ENCODE measurements at regions not wholly inside any gene's neighbourhood (a gene's known extent, or its start where the extent isn't known, plus 50 kb on each side); places are given as distances from the start of the nearest gene placed in this dataset.

DNA sequence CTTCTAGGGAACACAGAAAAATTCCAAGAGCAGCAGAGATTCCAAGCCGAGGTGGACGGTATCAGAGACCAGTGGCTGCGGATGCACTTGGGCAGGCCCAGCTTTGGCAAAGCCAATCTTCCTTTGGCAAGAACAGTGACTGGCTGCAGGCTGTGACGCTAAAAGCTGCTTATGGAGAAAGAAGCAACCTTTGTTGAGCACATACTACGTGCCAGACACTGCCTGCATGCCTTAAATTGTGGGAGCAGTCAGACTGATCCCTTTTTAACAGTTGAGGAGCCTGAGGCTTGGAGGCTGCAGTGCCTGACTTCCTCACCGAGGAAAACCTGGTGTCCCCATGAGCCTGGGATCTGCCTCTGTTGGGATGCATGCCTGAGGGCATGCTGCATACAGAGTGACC is 69.0 kb upstream of the AMZ2 start:
- peaks cover 2% of the 10 kb centered on the region for H3K9me1 ChIP-seq (ENCODE audit: control insufficient read depth, extremely low read depth, insufficient read depth, low read length)
- DNase-seq (ENCODE audit: low read depth, low spot score) (no peak), FAIRE-seq (no peak)
- no peaks in the 10 kb centered on the region for H3K79me2 ChIP-seq (ENCODE audit: control insufficient read depth, insufficient read depth, low read length)
- no peaks in the 10 kb centered on the region for H3K36me3 ChIP-seq (ENCODE audit: control insufficient read depth in 2 of 2, extremely low read depth in 1 of 2, insufficient read depth in 2 of 2, low read length in 2 of 2)
- no peaks in the 10 kb centered on the region for H3K27me3 ChIP-seq (ENCODE audit: control insufficient read depth, extremely low read depth, insufficient read depth, low read length)
- H3K9me3 ChIP-seq (ENCODE audit: control insufficient read depth, low read depth, low read length) = no peaks in the 10 kb centered on the region
- no peak overlapping the region for H3K4me3 ChIP-seq (ENCODE audit: control insufficient read depth in 2 of 3, extremely low read depth in 1 of 3, insufficient read depth in 2 of 3, low read depth in 1 of 3, low read length in 3 of 3)
- H4K20me1 ChIP-seq (ENCODE audit: control insufficient read depth, extremely low read depth, insufficient read depth, low read length) = no peaks in the 10 kb centered on the region
- H3K9ac ChIP-seq (ENCODE audit: control insufficient read depth, extremely low read depth, insufficient read depth, low read length) = no peak overlapping the region
- H2AFZ ChIP-seq (ENCODE audit: control insufficient read depth, low read length) = no peak overlapping the region
- no peak overlapping the region for H3K27ac ChIP-seq (ENCODE audit: control insufficient read depth, insufficient read depth, low read length)
- TF ChIP-seq EZH2 (IDR thresholded peaks at IDR 0.05; ENCODE audit: low read length) = no peak
- TF ChIP-seq, protein P1, sequence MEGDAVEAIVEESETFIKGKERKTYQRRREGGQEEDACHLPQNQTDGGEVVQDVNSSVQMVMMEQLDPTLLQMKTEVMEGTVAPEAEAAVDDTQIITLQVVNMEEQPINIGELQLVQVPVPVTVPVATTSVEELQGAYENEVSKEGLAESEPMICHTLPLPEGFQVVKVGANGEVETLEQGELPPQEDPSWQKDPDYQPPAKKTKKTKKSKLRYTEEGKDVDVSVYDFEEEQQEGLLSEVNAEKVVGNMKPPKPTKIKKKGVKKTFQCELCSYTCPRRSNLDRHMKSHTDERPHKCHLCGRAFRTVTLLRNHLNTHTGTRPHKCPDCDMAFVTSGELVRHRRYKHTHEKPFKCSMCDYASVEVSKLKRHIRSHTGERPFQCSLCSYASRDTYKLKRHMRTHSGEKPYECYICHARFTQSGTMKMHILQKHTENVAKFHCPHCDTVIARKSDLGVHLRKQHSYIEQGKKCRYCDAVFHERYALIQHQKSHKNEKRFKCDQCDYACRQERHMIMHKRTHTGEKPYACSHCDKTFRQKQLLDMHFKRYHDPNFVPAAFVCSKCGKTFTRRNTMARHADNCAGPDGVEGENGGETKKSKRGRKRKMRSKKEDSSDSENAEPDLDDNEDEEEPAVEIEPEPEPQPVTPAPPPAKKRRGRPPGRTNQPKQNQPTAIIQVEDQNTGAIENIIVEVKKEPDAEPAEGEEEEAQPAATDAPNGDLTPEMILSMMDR (optimal IDR thresholded peaks at IDR 0.05 in 1 of 3, IDR thresholded peaks at IDR 0.05 in 1 of 3, conservative IDR thresholded peaks at IDR 0.05 in 1 of 3; ENCODE audit: extremely low read depth in 1 of 3, insufficient read depth in 2 of 3, low read length in 3 of 3) = no peak
- dilution Hi-C loops (cut with MboI; ENCODE audit: extremely low pct_ligation_motif_present, low sequenced_read_pairs) = no loop called here
- no peak overlapping the region for H3K4me2 ChIP-seq (ENCODE audit: control insufficient read depth, extremely low read depth, insufficient read depth, low read depth, low read length)
- H3K4me1 ChIP-seq (ENCODE audit: control insufficient read depth, extremely low read depth, insufficient read depth, low read length) = peaks cover 13% of the 10 kb centered on the region

DNA sequence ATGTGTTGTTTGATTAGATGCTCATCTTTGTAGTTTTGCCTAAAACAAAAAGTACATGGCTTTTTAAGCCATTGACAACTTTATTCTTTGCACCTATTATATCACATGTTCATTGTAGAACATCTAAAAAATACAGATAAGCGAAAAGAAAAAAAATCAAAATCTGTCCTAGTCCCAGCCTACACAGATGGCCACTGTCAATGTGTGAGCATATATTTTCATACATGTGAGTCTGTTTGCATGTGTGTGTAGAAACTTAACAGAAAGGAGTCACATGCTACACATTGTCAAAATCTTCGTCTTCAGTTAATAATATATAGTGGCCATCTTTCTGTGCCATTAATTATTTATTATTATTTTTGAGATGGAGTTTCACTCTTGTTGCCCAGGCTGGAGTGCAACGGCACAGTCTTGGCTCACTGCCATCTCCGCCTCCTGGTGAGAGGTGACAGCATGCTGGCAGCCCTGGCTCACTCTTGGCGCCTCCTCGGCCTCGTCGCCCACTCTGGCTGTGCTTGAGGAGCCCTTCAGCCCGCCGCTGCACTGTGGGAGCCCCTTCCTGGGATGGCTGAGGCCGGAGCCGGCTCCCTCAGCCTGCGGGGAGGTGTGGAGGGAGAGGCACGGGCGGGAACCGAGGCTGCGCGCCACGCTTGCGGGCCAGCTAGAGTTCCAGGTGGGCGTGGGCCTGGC is 68.5 kb upstream of the AMZ2 start:
- Histone ChIP-seq H3K4me2 (ENCODE audit: control insufficient read depth, extremely low read depth, insufficient read depth, low read depth, low read length) (no peak overlapping the region), H3K4me1 (ENCODE audit: control insufficient read depth, extremely low read depth, insufficient read depth, low read length) (peaks cover 19% of the 10 kb centered on the region), H3K9ac (ENCODE audit: control insufficient read depth, extremely low read depth, insufficient read depth, low read length) (no peak overlapping the region), H3K9me3 (ENCODE audit: control insufficient read depth, low read depth, low read length) (no peaks in the 10 kb centered on the region), H2AFZ (ENCODE audit: control insufficient read depth, low read length) (no peak overlapping the region), H3K27me3 (ENCODE audit: control insufficient read depth, extremely low read depth, insufficient read depth, low read length) (no peaks in the 10 kb centered on the region), H3K79me2 (ENCODE audit: control insufficient read depth, insufficient read depth, low read length) (no peaks in the 10 kb centered on the region), H4K20me1 (ENCODE audit: control insufficient read depth, extremely low read depth, insufficient read depth, low read length) (no peaks in the 10 kb centered on the region), H3K4me3 (ENCODE audit: control insufficient read depth in 2 of 3, extremely low read depth in 1 of 3, insufficient read depth in 2 of 3, low read depth in 1 of 3, low read length in 3 of 3) (no peak overlapping the region), H3K9me1 (ENCODE audit: control insufficient read depth, extremely low read depth, insufficient read depth, low read length) (peaks cover 2% of the 10 kb centered on the region), H3K27ac (ENCODE audit: control insufficient read depth, insufficient read depth, low read length) (no peak overlapping the region), H3K36me3 (ENCODE audit: control insufficient read depth in 2 of 2, extremely low read depth in 1 of 2, insufficient read depth in 2 of 2, low read length in 2 of 2) (no peaks in the 10 kb centered on the region)
- no peak for DNase-seq (ENCODE audit: low read depth, low spot score)
- TF ChIP-seq, protein P1 (optimal IDR thresholded peaks at IDR 0.05 in 1 of 3, IDR thresholded peaks at IDR 0.05 in 1 of 3, conservative IDR thresholded peaks at IDR 0.05 in 1 of 3; ENCODE audit: extremely low read depth in 1 of 3, insufficient read depth in 2 of 3, low read length in 3 of 3) = no peak
- TF ChIP-seq EZH2 (IDR thresholded peaks at IDR 0.05; ENCODE audit: low read length) = no peak
- no peak for FAIRE-seq
- dilution Hi-C loops (cut with MboI; ENCODE audit: extremely low pct_ligation_motif_present, low sequenced_read_pairs) = no loop called here

Data from keratinocyte (primary cell).